Kidney capillary endothelial cell (primary cell): ENCODE measurements at regions not wholly inside any gene's neighbourhood (a gene's known extent, or its start where the extent isn't known, plus 50 kb on each side); places are given as distances from the start of the nearest gene placed in this dataset.

ENCODE experiments used
- DNase-seq: peaks from one replicate; pipeline ENCODE4 v3.0.0-alpha.2; 2018; ENCODE audit warnings: low spot score

DNA sequence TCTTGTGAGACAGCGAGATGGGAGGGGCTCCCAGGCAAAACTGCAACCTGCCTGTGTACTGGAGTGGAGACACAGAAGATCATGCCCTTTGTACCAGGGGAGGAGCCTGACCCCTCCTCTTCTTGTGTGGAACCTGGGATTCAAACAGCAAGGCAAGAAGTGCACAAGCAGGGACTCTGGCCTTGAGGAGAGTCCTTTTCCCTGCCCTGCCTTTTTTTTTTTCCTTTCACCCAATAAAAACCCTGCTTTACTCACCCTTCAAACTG lies 251.8 kb upstream of the OPRM1 start:
- DNase-seq = no peak

DNA sequence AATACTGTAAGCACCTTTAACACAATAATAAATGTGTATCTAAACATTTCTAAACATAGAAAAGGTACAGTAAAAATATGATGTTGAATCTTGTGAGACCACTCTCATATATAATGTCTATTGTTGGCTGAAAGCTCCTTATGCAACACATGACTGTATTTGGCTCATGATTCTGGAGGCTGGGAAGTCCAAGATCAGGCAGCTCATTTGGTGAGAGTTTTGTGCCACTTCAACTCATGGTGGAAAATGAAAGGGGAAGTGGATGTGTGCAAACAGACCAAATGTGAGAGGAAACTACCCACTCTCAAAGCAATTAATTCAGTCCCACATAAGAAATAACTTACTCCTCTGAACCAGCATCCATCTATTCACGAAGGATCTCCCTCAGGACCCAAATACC lies 257.7 kb upstream of the OPRM1 start:
- DNase-seq = no peak

DNA sequence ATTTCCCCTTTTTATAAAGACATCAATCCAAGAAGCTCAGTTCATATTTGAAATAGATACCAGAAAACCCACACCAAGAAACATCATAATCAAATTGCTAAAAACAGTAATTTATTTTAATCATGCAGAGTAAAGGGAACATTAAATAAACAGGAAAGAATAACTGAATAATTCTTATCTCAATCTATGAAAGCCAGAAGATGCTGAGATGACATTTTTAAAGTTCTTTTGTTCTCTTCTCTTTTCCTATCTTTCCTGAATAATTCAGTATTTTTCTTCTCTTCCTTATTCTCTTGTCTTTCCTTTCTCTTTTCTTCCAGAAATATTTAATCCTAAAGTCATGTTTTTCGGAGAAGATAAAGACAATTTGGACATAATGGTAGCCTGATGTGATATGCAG lies 259.0 kb upstream of the OPRM1 start:
- DNase-seq = no peak

DNA sequence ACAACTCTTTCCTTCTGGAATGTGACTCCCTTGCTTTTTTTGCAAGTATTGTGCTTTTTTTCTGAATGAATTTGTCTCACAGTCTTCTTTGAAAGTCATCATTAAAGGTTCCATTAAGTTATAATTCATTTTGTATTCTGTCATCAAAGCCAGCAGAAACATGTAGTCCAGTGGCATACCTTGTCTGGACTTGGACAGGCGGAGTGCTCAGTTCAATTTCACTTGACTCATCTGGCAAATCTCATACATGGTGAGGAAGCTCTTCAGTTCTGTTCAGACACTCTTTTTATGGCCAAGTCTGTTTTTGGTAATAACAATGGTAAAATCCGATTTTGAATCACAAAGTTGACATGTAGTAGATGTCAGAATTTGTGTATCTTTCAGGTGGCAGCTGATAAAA lies 260.8 kb upstream of the OPRM1 start:
- DNase-seq = no peak

DNA sequence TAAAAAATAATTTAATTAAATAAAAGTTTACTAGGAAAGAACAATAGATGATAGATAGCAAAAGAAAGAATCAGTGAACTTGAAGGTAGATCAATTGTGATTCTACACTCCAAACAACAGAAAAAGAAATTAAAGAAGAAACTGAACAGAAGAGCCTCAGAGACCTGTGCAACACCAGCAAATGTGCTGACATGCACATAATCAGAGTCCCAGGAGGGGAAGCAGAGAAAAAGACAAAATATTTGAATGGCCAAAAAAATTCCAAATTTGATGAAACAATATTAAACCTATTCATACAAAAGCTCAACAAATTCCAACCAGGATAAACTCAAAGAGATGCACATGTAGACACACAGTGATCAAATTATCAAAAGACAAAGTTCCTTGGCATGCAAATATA lies 267.5 kb upstream of the OPRM1 start:
- no peak for DNase-seq

DNA sequence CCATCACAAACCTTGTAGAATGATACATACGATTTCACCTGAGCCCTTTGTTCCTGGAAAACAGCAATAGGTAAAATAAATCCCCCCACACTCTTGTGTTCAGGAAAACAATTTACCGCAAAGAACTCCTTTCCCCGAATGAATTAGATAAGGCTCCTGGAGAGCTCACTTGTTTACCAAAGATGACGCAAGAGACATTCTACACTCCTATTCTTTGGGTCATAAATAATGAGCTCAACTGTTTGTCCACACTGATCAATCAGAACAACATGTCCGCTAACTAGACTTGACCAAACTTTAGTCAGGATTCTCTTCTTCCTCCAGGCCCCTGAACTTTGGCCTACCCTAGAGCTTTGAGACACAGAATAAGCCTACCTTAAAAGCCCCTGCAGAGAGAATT lies 271.9 kb upstream of the OPRM1 start:
- DNase-seq = no peak

DNA sequence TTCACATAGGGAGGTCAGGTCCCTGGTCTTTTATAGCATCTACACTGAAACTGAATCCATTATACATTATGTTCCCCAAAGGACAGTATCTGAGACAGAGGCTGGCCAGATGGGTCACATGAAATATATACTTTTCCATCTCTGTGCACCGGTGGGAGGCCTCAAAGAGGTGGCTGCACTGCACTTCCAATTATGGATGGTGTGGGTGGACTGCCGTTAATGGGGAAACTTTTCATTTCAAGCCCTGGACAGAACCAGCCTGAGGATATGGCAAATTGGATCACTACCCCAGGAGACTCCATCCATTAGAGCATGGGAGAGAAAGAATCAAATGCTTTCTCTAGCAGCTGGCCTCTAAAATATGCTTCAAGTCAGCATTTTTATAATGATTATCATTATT lies 280.5 kb upstream of the OPRM1 start:
- DNase-seq = no peak

DNA sequence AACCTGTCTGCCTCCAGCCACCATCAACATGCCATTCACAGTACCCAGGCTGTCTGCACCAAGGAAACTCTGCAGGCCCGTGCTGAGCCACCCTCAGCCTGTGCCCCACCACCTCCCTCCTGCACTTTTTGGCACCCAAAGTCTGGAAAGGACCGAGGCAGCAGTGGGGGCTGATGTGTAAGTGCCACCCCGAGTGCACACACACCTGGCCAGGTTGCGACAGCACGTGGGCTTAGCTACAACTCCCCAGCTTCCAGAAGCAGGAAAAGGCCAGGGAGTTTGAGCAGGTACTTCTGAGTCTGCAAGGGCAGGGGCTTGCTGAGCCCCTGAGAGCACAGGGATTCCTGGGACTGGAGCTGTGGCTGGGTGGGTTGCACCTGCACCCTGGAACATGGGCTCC lies 303.3 kb upstream of the OPRM1 start:
- DNase-seq = no peak

DNA sequence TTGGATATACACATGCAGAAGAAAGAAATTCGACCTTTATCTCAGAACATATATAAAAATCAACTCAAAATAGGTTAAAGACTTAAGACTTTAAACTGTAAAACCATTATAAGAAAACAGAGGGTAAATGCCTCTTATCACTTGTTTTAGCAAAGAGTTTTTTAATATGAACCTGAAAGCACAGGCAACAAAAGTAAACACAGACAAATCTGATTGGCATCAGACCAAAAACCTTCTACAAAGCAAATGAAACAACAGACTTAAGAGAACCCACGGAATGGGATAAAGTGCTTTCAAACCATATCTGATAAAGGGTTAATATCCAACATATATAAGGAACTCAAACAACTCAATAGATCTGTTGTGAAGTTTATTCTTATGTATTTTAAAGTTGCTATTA lies 309.9 kb upstream of the OPRM1 start:
- no peak for DNase-seq

DNA sequence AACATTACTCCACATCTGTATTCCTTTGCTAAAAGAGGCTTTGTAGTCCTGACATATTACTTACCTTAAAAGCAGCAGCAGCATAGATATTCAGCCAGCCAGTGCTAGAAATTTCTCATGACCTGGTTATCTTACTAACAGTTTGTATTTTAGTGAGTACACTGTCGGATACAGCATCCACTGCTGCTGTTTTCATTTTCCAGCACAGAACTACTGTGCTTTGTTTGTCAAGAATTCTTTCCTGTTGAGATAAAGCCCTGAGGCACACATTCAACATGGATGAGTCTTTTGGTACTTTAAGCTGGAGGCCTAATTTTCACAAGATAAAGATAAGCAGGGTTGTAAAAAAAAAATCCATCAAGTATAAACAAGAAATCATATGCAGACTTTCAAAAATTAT lies 311.2 kb upstream of the OPRM1 start:
- DNase-seq = no peak

DNA sequence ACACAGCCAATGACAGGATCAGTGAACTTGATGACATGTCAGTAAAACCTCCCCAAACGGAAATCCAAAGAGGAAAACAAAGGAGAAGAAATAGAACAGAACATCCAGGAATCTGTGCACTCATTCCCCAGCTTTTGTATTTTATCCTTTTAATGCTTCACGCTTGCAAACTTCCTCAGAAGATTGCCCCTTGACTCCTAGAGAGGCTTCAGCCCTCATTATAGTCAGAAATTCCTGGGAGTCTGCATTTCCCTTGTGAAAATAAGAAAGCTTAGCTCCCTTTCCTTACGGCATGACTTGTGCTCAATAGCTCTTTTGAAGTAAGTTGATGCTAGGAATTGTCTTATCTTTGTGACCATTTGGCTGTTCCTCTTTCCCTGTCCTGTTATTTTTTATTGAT lies 313.6 kb upstream of the OPRM1 start:
- DNase-seq = no peak

DNA sequence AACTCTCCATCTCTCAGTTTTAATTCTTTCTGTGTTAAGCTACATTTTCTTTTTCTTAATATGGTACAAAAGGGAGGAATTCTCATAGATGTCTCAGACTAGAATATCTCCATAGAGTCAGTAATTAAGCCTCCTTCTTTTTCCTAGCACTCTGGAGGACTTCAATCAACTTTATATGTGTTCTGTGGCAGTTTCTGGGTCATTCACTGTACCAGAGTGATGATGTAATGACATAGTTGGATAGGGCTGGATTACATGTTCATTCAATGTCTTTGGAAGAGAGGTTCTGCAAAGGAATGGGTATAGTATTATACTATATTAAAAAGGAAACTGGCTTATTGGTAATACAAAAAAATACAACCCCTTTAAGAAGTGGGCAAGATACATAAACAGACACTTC lies 318.3 kb upstream of the OPRM1 start:
- DNase-seq = no peak

DNA sequence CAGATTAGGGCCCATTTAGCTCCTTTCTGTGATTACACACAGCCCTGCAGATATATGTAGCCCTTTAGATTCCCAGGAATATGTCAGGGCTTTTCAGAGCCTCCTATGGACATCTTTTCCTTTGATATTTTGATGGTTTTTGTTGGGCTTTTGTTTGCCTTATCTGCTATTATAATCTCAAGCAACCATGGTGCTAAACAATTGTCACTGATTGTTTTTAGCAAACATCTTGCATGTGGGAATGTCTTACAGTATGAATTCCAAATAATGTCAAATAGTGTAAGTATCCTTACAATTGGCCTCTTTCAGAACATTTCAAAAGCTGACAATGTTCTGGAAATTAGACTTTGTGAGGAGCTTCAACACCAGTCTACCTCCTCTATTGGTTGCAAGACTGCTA lies 333.6 kb upstream of the OPRM1 start:
- no peak for DNase-seq

DNA sequence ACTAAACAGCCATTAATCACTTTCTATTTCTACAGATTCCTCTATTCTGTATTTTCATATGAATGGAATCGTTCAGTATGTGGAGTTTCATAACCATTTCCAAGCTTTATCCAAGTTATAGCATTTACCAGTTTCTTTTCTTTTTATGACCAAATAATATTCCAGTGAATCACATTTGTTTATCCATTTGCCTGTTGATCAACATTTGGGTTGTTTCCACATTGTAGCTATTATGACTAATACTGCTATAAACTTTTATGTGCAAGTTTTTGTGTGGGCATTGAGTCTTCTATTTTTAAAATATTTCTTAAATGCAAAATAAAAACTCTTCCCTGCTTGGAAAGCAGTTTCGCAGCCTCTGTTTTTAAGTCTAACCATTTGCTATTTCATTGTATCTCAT lies 336.4 kb upstream of the OPRM1 start:
- no peak for DNase-seq

DNA sequence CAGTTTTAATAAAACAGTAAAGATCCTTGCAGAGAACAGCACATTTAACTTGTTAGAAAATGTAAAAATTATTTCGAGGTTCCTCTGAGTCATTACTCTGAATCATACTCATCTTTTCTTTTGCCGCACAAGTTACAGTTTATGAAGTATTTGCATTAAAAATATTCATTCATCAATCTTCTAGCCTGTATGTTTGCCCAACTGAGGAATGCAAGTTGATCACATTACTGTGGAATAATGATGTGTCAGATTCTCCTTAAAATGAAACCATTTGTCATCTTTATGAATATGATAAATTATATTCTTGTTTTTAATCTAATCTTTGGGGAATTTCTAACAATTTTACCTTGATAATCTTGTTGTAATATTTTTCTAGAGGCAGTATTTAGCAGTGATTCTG lies 340.4 kb upstream of the OPRM1 start:
- no peak for DNase-seq

DNA sequence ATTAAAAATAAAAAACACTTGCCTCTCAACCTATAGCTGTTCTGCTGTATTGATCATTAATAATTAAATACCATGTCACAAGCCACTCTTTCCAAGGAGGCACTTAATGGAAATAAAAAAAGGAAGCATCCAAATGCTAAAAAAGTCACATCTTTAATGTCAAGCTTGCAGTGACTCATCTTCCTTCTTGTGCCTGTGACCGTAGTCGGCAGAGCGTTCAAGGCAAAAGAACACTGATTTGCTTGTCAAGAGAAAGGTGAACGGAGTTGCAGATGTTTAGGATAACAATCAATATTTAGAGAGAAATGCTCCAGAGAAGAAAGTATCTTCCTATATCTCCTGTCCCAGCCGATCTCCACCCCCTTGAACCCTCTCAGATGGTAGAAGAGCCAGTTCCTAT lies 341.0 kb upstream of the OPRM1 start:
- DNase-seq = no peak

DNA sequence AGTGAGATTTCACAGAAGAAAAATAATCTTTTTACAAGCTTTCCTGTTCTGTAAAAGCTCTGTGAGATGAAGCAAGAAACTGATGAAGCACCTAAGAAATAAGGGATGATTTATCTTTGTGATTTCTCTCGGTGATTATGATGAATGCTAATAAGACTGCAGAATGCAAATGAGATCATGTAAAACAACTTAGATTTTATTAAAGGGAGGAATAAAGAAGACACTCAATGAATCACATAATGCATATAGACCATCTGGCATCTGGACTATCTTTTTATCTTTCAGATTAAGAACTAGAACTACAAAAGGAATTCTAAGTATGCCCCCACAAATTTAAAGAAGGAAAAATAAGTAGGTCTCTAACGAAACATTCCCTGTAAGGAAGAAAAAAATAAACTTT lies 361.5 kb upstream of the OPRM1 start:
- DNase-seq = no peak

DNA sequence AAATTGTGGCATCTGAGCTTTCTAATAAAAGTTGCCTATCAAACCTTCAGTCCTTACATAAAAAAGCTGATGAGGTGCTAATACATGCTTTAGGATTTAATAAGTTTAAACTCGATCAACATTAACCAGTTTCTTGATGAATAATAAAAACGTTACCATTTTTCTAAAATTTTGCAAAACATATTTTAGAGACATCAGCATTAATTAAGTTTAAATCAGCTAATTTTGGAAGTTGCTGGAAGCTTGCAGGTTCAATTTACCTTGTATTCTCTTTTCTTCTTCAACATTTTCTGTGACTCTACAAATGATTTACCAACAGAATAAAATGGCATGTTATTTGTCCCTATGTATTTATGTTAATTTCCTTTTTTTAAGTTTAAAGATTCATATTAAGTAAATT lies 365.3 kb upstream of the OPRM1 start:
- no peak for DNase-seq

DNA sequence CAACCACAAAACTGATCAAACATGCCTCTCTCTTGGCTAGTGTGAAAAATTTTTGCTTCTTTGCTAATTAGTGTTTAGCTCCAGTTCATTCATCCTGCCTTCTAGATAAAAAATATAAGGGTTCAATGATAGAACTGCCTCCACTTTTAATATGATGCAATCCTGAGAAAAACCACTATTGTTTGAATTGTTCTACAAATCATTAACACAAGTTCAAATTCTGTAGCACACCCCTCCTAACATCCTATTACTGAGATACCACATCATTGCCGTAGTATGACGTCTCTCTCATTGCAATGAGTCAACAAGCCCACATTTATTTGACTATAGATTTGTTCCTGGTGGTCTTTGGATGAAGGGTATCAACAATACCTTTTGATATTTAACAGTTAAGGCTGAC lies 365.8 kb upstream of the OPRM1 start:
- no peak for DNase-seq

DNA sequence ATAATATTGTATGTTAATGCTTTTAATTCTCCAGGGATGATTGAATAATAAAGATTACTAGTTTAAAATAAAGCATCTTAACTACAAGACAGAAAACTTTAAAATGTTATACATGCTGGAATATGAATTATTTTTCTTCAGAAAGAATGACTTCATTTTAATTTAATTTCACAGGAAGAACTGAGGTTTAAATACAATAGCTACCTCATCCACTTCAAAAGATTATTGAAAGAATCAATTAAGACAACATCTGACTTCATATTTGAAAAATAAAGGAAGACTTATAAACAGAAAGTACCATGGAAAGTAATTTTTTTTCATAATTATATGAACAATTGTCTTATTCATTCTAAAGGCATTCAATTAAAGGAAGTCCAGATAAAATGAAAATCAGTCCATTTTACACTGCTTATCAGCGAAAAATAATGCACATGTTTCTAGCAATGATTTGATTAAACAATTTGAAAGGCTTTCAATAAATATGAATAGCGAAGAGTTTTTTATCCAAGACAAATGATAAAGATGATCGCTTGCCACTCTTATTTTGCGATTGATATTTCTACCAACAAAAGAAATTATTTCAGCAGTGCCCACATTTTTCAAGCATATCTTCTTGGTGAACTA lies 368.5 kb upstream of the OPRM1 start:
- DNase-seq = no peak

DNA sequence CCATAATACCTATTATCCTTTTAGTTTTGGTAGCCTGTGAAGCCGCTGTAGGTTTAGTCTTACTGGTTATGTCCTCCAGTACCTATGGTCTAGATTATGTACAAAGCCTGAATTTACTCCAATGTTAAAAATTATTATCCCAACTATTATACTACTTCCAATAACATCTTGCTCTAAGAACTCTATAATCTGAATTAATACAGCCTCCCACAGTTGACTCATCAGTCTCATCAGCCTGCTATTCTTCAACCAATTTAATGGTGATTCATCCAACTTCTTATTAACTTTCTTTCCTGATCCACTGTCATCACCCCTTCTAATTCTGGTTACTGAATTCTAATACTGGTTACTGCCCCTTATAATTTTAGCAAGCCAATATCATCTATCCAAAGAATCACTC lies 370.3 kb upstream of the OPRM1 start:
- DNase-seq = no peak

DNA sequence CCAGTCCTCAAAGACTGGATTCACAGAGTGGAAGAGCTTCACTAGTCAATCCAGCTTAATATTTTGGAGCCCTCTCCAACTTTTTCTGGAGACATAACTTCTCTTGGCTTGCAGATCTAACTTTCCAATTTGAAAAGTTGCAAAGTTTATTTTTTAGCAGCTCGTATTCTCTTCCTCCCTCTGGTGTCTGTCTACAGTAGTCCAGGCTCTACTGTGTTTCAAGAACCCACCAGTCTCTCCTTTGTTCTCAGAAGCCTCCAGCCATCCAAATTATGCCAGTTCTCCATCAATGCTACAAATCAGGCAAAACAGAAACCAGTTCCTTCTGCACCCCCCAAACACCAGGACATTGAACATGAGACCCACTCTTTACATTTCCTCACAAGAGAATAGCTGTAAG lies 376.1 kb upstream of the OPRM1 start:
- DNase-seq = no peak

DNA sequence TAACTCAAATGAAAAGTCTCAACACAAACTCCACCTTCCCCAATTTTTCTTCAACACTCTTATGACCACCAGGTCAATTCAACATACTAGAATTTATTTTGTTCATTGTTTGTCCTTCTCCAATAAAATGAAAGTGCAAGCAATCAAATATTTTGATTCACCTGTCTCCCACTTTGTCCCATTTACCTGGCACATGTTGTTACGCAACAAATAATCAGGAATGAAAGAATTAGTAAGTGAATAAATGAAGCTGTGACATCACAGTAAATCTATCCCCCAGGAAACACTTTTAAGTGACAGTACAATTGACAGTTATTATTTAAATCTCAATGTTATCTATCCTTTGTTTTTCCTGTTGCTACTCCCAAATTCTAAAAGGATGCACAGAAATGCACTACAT lies 393.7 kb upstream of the OPRM1 start:
- no peak for DNase-seq

DNA sequence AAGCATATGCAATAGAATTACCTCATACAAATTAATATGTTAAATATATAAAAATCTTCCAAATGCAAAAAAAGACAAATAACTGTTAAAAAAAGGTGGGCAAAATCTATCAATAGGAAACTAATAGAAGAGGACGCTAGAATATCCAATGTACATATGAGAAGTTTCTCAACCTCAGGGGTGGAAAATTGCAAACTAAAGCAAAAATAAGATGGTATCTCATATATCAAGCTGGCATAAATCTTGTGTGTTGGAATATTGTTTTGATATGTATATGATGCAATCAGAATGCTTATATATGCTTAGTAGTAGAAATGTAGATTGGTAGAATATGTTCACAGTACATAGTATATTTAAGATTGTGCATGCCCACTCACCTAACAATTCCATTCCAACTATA lies 395.0 kb upstream of the OPRM1 start:
- DNase-seq = no peak

DNA sequence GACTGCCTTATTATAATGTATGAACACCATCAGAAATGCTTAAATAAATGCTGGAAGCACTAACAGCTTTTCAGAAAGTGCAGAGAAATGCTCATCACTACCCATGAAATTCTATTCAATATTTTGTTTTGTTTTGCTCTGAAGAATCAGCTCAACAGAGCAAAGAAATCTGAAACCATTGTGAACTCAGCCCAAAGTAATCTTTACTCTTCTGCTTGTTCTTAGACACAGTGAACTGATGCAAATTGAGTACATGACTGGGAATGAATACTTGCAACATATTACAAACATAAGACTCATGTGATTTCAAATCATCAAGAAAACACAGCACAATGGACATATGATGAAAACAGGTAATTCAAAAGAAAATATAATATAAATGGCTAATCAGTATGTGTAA lies 404.6 kb upstream of the OPRM1 start:
- DNase-seq = no peak
